ENCODE measurements at regions not wholly inside any gene's neighbourhood (a gene's known extent, or its start where the extent isn't known, plus 50 kb on each side); places are given as distances from the start of the nearest gene placed in this dataset.

- no peak overlapping the region for H3K9ac ChIP-seq (ENCODE audit: low read length)
- DNase-seq, result peak; percentile 76
- H3K36me3 ChIP-seq (replicated peaks; ENCODE audit: insufficient read depth, low read length), result no peaks in the 10 kb centered on the region
- no peaks in the 10 kb centered on the region for H4K20me1 ChIP-seq (ENCODE audit: insufficient read depth, low read length)
- H3K4me3 ChIP-seq (ENCODE audit: low read length), result no peak overlapping the region
- H3F3A ChIP-seq (ENCODE audit: insufficient read depth, low read length), result peaks cover 9% of the 10 kb centered on the region; the same call in 1 of the 2 replicates
- no peak overlapping the region for H2AFZ ChIP-seq (ENCODE audit: low read length)
- H3K9me3 ChIP-seq (replicated peaks; ENCODE audit: insufficient read depth, low read length), result no peaks in the 10 kb centered on the region
- peak overlapping the region; percentile 12; the same call in 1 of the 2 replicates for H3K4me2 ChIP-seq (ENCODE audit: low read depth, low read length)
- no peaks in the 10 kb centered on the region for H3K27me3 ChIP-seq (replicated peaks; ENCODE audit: insufficient read depth, low read length)
- H3K9me2 ChIP-seq (replicated peaks; ENCODE audit: insufficient read depth, low read length), result no peaks in the 10 kb centered on the region
- H3K79me2 ChIP-seq (ENCODE audit: low read length), result no peaks in the 10 kb centered on the region
- TF ChIP-seq, protein P1, sequence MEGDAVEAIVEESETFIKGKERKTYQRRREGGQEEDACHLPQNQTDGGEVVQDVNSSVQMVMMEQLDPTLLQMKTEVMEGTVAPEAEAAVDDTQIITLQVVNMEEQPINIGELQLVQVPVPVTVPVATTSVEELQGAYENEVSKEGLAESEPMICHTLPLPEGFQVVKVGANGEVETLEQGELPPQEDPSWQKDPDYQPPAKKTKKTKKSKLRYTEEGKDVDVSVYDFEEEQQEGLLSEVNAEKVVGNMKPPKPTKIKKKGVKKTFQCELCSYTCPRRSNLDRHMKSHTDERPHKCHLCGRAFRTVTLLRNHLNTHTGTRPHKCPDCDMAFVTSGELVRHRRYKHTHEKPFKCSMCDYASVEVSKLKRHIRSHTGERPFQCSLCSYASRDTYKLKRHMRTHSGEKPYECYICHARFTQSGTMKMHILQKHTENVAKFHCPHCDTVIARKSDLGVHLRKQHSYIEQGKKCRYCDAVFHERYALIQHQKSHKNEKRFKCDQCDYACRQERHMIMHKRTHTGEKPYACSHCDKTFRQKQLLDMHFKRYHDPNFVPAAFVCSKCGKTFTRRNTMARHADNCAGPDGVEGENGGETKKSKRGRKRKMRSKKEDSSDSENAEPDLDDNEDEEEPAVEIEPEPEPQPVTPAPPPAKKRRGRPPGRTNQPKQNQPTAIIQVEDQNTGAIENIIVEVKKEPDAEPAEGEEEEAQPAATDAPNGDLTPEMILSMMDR (IDR thresholded peaks at IDR 0.05; ENCODE audit: low read length), result no peak
- TF ChIP-seq EZH2phosphoT487 (IDR thresholded peaks at IDR 0.05; ENCODE audit: low read length), result no peak
- peaks cover 31% of the 10 kb centered on the region for H3K4me1 ChIP-seq (ENCODE audit: low read length)
- peak overlapping the region; percentile 5; the same call in 1 of the 2 replicates for H3K27ac ChIP-seq (ENCODE audit: low read length)
Observed at GRCh38 chr5:40386289-40386688, 293.4 kb upstream of the PTGER4 start.

DNA sequence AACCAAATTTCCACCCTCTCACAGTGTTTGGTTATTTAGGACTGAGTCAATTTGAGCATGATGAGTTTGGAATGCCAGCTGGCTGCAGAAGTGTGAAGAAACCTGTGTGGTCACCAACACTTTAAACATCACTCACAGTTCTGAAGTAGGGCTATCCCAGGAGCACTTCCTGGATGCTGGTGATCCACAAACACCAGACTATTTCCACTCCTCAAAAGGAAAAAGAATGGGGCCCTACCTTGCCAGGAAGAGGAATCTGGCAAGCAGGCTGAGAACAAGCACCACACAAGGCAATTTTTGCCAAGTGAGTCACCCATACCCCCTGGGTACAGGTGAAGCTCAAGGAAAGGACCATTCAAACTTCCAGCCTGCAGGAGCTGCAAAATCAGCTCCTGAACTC, 294.2 kb upstream of the PTGER4 start:
- Histone ChIP-seq H3K36me3 (replicated peaks; ENCODE audit: insufficient read depth, low read length) (no peaks in the 10 kb centered on the region), H3K4me1 (ENCODE audit: low read length) (peaks cover 31% of the 10 kb centered on the region), H3K27ac (ENCODE audit: low read length) (no peak overlapping the region), H3K27me3 (replicated peaks; ENCODE audit: insufficient read depth, low read length) (no peaks in the 10 kb centered on the region), H3F3A (ENCODE audit: insufficient read depth, low read length) (peaks cover 9% of the 10 kb centered on the region; the same call in 1 of the 2 replicates), H2AFZ (ENCODE audit: low read length) (no peak overlapping the region), H3K9me3 (replicated peaks; ENCODE audit: insufficient read depth, low read length) (no peaks in the 10 kb centered on the region), H3K4me2 (ENCODE audit: low read depth, low read length) (peak overlapping the region; percentile 12; the same call in 1 of the 2 replicates), H3K9me2 (replicated peaks; ENCODE audit: insufficient read depth, low read length) (no peaks in the 10 kb centered on the region), H4K20me1 (ENCODE audit: insufficient read depth, low read length) (no peaks in the 10 kb centered on the region), H3K4me3 (ENCODE audit: low read length) (no peak overlapping the region), H3K79me2 (ENCODE audit: low read length) (no peaks in the 10 kb centered on the region), H3K9ac (ENCODE audit: low read length) (no peak overlapping the region)
- TF ChIP-seq, protein P1 (IDR thresholded peaks at IDR 0.05; ENCODE audit: low read length), result no peak
- TF ChIP-seq EZH2phosphoT487 (IDR thresholded peaks at IDR 0.05; ENCODE audit: low read length) (no peak), EZH2 (optimal IDR thresholded peaks at IDR 0.05; ENCODE audit: low read depth, low read length) (no peak)
- no peak for DNase-seq

DNA sequence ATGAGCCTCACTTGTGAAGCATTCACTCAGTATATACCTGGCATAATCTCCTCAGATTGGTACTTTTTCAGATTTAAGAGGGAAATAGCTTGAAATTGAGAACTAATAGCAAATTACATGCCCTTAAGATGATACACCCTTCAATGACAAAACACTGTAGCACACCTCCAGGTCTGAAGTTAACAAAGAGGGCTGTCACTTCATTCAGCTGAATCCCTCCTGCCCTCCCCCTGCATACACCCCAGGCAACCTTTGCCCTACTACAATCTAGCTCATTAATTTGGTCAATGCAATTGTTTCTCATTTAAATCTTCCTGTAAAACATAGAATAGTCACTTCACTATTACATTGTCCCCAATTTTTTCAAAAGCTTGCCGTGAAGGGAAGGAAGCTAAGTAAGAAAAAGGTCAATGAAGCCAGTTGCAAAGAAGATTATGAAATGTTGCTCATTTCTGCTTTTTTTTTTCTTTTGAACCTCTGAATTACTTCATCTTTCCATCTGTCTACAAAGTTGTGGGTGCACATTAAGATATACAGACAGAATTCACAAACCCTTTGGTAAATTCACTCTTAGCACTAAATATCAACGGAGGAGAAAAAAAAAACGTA, 294.8 kb upstream of the PTGER4 start:
- H3K27me3 ChIP-seq (replicated peaks; ENCODE audit: insufficient read depth, low read length), result no peaks in the 10 kb centered on the region
- H3K9me3 ChIP-seq (replicated peaks; ENCODE audit: insufficient read depth, low read length), result no peaks in the 10 kb centered on the region
- peaks cover 9% of the 10 kb centered on the region; the same call in 1 of the 2 replicates for H3F3A ChIP-seq (ENCODE audit: insufficient read depth, low read length)
- no peak overlapping the region for H2AFZ ChIP-seq (ENCODE audit: low read length)
- no peak overlapping the region for H3K9ac ChIP-seq (ENCODE audit: low read length)
- no peak overlapping the region for H3K27ac ChIP-seq (ENCODE audit: low read length)
- TF ChIP-seq EZH2phosphoT487 (IDR thresholded peaks at IDR 0.05; ENCODE audit: low read length), result no peak
- TF ChIP-seq, protein P1 (IDR thresholded peaks at IDR 0.05; ENCODE audit: low read length), result no peak
- TF ChIP-seq EZH2 (optimal IDR thresholded peaks at IDR 0.05; ENCODE audit: low read depth, low read length), result no peak
- no peak for DNase-seq
- no peaks in the 10 kb centered on the region for H3K36me3 ChIP-seq (replicated peaks; ENCODE audit: insufficient read depth, low read length)
- no peaks in the 10 kb centered on the region for H4K20me1 ChIP-seq (ENCODE audit: insufficient read depth, low read length)
- H3K4me2 ChIP-seq (ENCODE audit: low read depth, low read length), result peak overlapping the region; percentile 17; the same call in 1 of the 2 replicates
- H3K79me2 ChIP-seq (ENCODE audit: low read length), result no peaks in the 10 kb centered on the region
- H3K4me1 ChIP-seq (ENCODE audit: low read length), result peaks cover 31% of the 10 kb centered on the region
- H3K4me3 ChIP-seq (ENCODE audit: low read length), result no peak overlapping the region
- H3K9me2 ChIP-seq (replicated peaks; ENCODE audit: insufficient read depth, low read length), result no peaks in the 10 kb centered on the region

Data from MM.1S (cell line).